Glutamatergic neuron (in vitro differentiated cells): ENCODE measurements at regions not wholly inside any gene's neighbourhood (a gene's known extent, or its start where the extent isn't known, plus 50 kb on each side); places are given as distances from the start of the nearest gene placed in this dataset.

ENCODE experiments used
- DNase-seq: peaks from one replicate; pipeline ENCODE4 v3.0.0; 2022
- H3K27ac Mint-ChIP-seq: one replicate; pipeline ENCODE4 v1.8.0; 2020; ENCODE audit warnings: mild to moderate bottlenecking, mixed read lengths, inconsistent platforms; ENCODE audit not compliant: unreplicated experiment
- H3K27me3 Mint-ChIP-seq: one replicate; pipeline ENCODE4 v1.8.0; 2020; ENCODE audit warnings: mild to moderate bottlenecking, moderate library complexity, mixed read lengths, inconsistent platforms; ENCODE audit not compliant: unreplicated experiment
- H3K36me3 Mint-ChIP-seq: one replicate; pipeline ENCODE4 v1.8.0; 2020; ENCODE audit warnings: mild to moderate bottlenecking, mixed read lengths, inconsistent platforms; ENCODE audit not compliant: unreplicated experiment
- H3K4me1 Mint-ChIP-seq: one replicate; pipeline ENCODE4 v1.8.0; 2020; ENCODE audit warnings: mild to moderate bottlenecking, low read depth, mixed read lengths, inconsistent platforms; ENCODE audit not compliant: unreplicated experiment
- H3K4me3 Mint-ChIP-seq: one replicate; pipeline ENCODE4 v1.8.0; 2020; ENCODE audit warnings: mild to moderate bottlenecking, mixed read lengths, inconsistent platforms; ENCODE audit not compliant: unreplicated experiment
- H3K9me3 Mint-ChIP-seq: one replicate; pipeline ENCODE4 v1.8.0; 2020; ENCODE audit warnings: mild to moderate bottlenecking, moderate library complexity, mixed read lengths, inconsistent platforms; ENCODE audit not compliant: unreplicated experiment
- TF ChIP-seq, protein P1 (sequence below): fragments of 200-600 bp; sonication (generic); IDR thresholded peaks from one replicate; pipeline ENCODE4 v1.5.0; 2021; ENCODE audit not compliant: partially characterized antibody, unreplicated experiment

DNA sequence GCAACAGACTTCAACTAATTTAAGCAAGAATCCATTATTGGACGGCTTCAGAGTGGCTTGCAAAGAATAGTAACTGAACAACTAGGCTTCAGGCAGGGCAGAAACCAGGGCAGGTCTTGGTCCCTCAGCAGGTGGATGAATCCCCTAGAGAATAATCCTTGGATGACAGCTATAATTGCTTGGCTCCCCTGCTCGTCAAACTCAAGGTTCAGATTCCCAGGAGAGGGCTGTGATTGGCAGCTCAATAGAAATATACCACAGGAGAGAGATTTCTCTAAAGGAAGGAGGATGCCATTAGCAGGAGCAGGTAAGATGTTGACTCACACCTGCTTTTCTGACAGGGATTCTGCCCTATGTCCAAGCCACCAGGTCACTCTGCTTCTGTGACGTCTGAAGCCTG is 89.6 kb upstream of the PCDH8 start:
- TF ChIP-seq, protein P1, sequence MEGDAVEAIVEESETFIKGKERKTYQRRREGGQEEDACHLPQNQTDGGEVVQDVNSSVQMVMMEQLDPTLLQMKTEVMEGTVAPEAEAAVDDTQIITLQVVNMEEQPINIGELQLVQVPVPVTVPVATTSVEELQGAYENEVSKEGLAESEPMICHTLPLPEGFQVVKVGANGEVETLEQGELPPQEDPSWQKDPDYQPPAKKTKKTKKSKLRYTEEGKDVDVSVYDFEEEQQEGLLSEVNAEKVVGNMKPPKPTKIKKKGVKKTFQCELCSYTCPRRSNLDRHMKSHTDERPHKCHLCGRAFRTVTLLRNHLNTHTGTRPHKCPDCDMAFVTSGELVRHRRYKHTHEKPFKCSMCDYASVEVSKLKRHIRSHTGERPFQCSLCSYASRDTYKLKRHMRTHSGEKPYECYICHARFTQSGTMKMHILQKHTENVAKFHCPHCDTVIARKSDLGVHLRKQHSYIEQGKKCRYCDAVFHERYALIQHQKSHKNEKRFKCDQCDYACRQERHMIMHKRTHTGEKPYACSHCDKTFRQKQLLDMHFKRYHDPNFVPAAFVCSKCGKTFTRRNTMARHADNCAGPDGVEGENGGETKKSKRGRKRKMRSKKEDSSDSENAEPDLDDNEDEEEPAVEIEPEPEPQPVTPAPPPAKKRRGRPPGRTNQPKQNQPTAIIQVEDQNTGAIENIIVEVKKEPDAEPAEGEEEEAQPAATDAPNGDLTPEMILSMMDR, result no peak
- peaks cover 3% of the 10 kb centered on the region for H3K9me3 Mint-ChIP-seq
- peaks cover 22% of the 10 kb centered on the region for H3K4me1 Mint-ChIP-seq
- H3K27me3 Mint-ChIP-seq, result peaks cover under 1% of the 10 kb centered on the region
- no peak for DNase-seq
- H3K4me3 Mint-ChIP-seq, result no peak overlapping the region
- no peak overlapping the region for H3K27ac Mint-ChIP-seq
- H3K36me3 Mint-ChIP-seq, result no peaks in the 10 kb centered on the region

GRCh38 chr13:52936806-52937205 is 88.4 kb upstream of the PCDH8 start:
- Mint-ChIP-seq H3K4me1 (peaks cover 30% of the 10 kb centered on the region), H3K4me3 (no peak overlapping the region), H3K27me3 (no peaks in the 10 kb centered on the region), H3K36me3 (no peaks in the 10 kb centered on the region), H3K27ac (no peak overlapping the region), H3K9me3 (no peaks in the 10 kb centered on the region)
- DNase-seq, result no peak
- TF ChIP-seq, protein P1, result no peak

DNA sequence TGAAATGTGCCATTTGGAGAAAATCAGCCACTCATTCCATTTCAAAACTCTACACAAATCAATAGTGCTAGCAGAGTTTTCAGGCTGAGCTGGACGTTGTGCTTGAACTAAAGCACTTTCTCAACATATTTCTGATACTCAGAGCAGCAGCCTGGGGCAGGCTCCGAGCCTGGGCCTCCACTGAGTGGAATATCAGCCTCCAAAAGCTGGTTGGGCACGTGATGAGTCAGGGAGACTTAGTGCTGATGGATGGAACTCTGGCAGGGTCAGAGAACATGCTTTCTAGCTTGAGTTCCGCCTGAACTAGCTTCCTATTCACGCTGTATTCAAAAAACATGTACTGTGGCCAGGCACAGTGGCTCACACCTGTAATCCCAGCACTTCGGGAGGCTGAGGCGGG is 85.8 kb upstream of the PCDH8 start:
- Mint-ChIP-seq H3K4me3 (no peak overlapping the region), H3K9me3 (no peaks in the 10 kb centered on the region), H3K36me3 (no peaks in the 10 kb centered on the region), H3K27ac (no peak overlapping the region), H3K4me1 (peaks cover 40% of the 10 kb centered on the region), H3K27me3 (no peaks in the 10 kb centered on the region)
- DNase-seq, result no peak
- TF ChIP-seq, protein P1, result no peak

- H3K36me3 Mint-ChIP-seq, result peaks cover 2% of the 10 kb centered on the region
- no peaks in the 10 kb centered on the region for H3K9me3 Mint-ChIP-seq
- H3K4me1 Mint-ChIP-seq, result peaks cover 40% of the 10 kb centered on the region
- H3K27ac Mint-ChIP-seq, result no peak overlapping the region
- H3K4me3 Mint-ChIP-seq, result no peak overlapping the region
- no peak for DNase-seq
- H3K27me3 Mint-ChIP-seq, result no peaks in the 10 kb centered on the region
- TF ChIP-seq, protein P1, result no peak
Observed at GRCh38 chr13:52933547-52934210, 85.2 kb upstream of the PCDH8 start.

DNA sequence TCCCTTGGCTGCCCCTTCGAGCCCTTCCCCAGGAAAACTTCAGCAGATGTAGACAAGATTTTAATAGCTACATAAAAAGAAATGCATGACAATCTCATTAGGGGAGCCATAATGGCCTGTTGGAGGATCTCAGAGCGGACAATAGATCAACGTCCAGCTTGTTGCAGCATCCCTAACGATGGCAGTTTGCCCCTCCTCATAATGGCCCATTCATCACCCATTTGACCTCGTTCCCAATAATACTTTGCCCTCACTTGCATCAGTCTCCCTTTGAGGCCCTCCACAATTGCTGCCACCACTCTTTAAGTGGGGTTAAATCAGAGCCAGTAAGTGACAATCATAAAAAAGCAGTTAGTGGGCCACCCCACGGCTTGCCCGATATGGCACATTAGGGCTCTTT is 84.7 kb upstream of the PCDH8 start:
- peak overlapping the region; percentile 31 for H3K4me3 Mint-ChIP-seq
- TF ChIP-seq, protein P1, result no peak
- no peaks in the 10 kb centered on the region for H3K9me3 Mint-ChIP-seq
- no peak for DNase-seq
- peaks cover 6% of the 10 kb centered on the region for H3K36me3 Mint-ChIP-seq
- H3K4me1 Mint-ChIP-seq, result peaks cover 40% of the 10 kb centered on the region
- peaks cover 2% of the 10 kb centered on the region for H3K27me3 Mint-ChIP-seq
- peak overlapping the region; percentile 84 for H3K27ac Mint-ChIP-seq
